ENCODE measurements at regions not wholly inside any gene's neighbourhood (a gene's known extent, or its start where the extent isn't known, plus 50 kb on each side); places are given as distances from the start of the nearest gene placed in this dataset.

DNA sequence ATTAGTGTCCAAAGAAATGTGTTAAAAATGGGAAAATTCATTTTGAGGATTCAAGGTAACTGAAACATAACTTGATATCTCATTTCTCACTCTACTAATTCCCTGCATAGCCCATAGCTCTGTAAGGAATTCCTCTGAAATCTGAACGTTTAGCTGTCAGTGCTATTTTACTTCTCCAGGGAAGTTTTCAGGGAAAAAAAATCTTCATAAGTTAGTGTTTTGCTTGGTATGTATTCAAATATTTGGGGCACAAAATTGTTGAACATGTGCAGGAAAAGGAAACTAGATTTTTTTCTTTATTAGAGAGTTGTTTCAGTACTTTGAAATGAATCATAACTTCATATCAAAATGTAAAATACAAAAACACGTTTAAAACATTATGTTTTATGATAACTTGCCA, 891.4 kb downstream of the CENPC start:
- Histone ChIP-seq H3K27ac (ENCODE audit: low read depth in 2 of 2, low read length in 1 of 2) (no peak overlapping the region), H2AFZ (ENCODE audit: low read depth) (no peak overlapping the region), H3K79me2 (ENCODE audit: insufficient read depth) (no peaks in the 10 kb centered on the region), H3K9me2 (no peaks in the 10 kb centered on the region), H3K9me3 (no peaks in the 10 kb centered on the region), H3K4me2 (no peak overlapping the region), H3K4me3 (ENCODE audit: low read depth in 2 of 2, low read length in 1 of 2) (no peak overlapping the region), H3K4me1 (ENCODE audit: control insufficient read depth in 1 of 2, insufficient read depth in 2 of 2, low read depth in 1 of 2, low read length in 1 of 2) (no peaks in the 10 kb centered on the region), H4K20me1 (ENCODE audit: insufficient read depth) (no peaks in the 10 kb centered on the region), H3K36me3 (replicated peaks in 1 of 2; ENCODE audit: control insufficient read depth in 1 of 2, insufficient read depth in 2 of 2, low read length in 1 of 2) (no peaks in the 10 kb centered on the region), H3K27me3 (ENCODE audit: insufficient read depth) (no peaks in the 10 kb centered on the region), H3K9ac (no peak overlapping the region), H3F3A (replicated peaks; ENCODE audit: insufficient read depth) (no peaks in the 10 kb centered on the region)
- CTCF ChIA-PET, result no interaction called here
- DNase-seq, result no peak
- WGBS (ENCODE audit: low lambda C conversion rate), result 9% methylated on average over 2 of the region's 2 CpGs
- TF ChIP-seq RCOR1 (IDR thresholded peaks at IDR 0.05; ENCODE audit: low read length) (no peak), ELF1 (IDR thresholded peaks at IDR 0.05) (no peak), JUND (IDR thresholded peaks at IDR 0.05) (no peak), SMC3 (IDR thresholded peaks at IDR 0.05; ENCODE audit: low read depth, low read length) (no peak), NRF1 (IDR thresholded peaks at IDR 0.05; ENCODE audit: low read depth, low read length) (no peak), NFIC (IDR thresholded peaks at IDR 0.05; ENCODE audit: borderline replicate concordance) (no peak), FOXJ3 (CRISPR knock-in tag; IDR thresholded peaks at IDR 0.05) (no peak), MEF2A (IDR thresholded peaks at IDR 0.05; ENCODE audit: borderline replicate concordance, low read depth) (no peak), SIN3A (IDR thresholded peaks at IDR 0.05; ENCODE audit: borderline replicate concordance, low read depth, low read length) (no peak), TAF1 (IDR thresholded peaks at IDR 0.05; ENCODE audit: borderline replicate concordance, low read depth, low read length) (no peak), YY1 (IDR thresholded peaks at IDR 0.05; ENCODE audit: low read depth) (no peak)
- TF ChIP-seq, protein P1, sequence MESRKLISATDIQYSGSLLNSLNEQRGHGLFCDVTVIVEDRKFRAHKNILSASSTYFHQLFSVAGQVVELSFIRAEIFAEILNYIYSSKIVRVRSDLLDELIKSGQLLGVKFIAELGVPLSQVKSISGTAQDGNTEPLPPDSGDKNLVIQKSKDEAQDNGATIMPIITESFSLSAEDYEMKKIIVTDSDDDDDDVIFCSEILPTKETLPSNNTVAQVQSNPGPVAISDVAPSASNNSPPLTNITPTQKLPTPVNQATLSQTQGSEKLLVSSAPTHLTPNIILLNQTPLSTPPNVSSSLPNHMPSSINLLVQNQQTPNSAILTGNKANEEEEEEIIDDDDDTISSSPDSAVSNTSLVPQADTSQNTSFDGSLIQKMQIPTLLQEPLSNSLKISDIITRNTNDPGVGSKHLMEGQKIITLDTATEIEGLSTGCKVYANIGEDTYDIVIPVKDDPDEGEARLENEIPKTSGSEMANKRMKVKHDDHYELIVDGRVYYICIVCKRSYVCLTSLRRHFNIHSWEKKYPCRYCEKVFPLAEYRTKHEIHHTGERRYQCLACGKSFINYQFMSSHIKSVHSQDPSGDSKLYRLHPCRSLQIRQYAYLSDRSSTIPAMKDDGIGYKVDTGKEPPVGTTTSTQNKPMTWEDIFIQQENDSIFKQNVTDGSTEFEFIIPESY (IDR thresholded peaks at IDR 0.05; ENCODE audit: borderline replicate concordance, low read depth), result no peak
- TF ChIP-seq, protein P2, sequence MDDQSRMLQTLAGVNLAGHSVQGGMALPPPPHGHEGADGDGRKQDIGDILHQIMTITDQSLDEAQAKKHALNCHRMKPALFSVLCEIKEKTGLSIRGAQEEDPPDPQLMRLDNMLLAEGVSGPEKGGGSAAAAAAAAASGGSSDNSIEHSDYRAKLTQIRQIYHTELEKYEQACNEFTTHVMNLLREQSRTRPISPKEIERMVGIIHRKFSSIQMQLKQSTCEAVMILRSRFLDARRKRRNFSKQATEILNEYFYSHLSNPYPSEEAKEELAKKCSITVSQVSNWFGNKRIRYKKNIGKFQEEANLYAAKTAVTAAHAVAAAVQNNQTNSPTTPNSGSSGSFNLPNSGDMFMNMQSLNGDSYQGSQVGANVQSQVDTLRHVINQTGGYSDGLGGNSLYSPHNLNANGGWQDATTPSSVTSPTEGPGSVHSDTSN (IDR thresholded peaks at IDR 0.05), result no peak
- TF ChIP-seq, protein P3, sequence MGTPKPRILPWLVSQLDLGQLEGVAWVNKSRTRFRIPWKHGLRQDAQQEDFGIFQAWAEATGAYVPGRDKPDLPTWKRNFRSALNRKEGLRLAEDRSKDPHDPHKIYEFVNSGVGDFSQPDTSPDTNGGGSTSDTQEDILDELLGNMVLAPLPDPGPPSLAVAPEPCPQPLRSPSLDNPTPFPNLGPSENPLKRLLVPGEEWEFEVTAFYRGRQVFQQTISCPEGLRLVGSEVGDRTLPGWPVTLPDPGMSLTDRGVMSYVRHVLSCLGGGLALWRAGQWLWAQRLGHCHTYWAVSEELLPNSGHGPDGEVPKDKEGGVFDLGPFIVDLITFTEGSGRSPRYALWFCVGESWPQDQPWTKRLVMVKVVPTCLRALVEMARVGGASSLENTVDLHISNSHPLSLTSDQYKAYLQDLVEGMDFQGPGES (IDR thresholded peaks at IDR 0.05; ENCODE audit: low read depth, low read length), result no peak
- POLR2A ChIA-PET, result no interaction called here

DNA sequence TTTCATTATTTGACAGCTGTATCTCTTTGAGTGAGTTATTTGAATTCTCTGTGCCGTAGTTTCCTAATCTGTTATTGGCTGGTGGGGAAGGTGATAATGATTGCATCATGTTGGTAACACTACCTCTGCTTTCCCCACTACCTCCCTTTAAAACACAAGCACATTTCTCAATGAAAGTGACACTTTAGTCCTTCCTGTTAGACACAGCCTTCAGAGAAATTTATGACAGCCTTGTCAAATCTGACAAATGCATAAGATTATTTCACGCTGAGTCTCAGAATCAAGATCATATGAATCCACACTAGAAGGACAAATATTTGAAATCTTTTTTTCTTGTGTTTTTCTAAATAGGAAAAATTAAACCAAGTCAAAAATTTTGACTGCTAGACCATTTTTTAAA, 896.1 kb downstream of the CENPC start:
- ChIA-PET CTCF (no interaction called here), POLR2A (no interaction called here)
- Histone ChIP-seq H3K9me3 (no peaks in the 10 kb centered on the region), H3K79me2 (ENCODE audit: insufficient read depth) (no peaks in the 10 kb centered on the region), H3K9me2 (no peaks in the 10 kb centered on the region), H3K4me2 (no peak overlapping the region), H3K4me1 (ENCODE audit: control insufficient read depth in 1 of 2, insufficient read depth in 2 of 2, low read depth in 1 of 2, low read length in 1 of 2) (no peaks in the 10 kb centered on the region), H3K9ac (no peak overlapping the region), H3K4me3 (ENCODE audit: low read depth in 2 of 2, low read length in 1 of 2) (no peak overlapping the region), H3K27me3 (ENCODE audit: insufficient read depth) (no peaks in the 10 kb centered on the region), H3K36me3 (replicated peaks in 1 of 2; ENCODE audit: control insufficient read depth in 1 of 2, insufficient read depth in 2 of 2, low read length in 1 of 2) (no peaks in the 10 kb centered on the region), H2AFZ (ENCODE audit: low read depth) (no peak overlapping the region), H4K20me1 (ENCODE audit: insufficient read depth) (no peaks in the 10 kb centered on the region), H3F3A (replicated peaks; ENCODE audit: insufficient read depth) (no peaks in the 10 kb centered on the region), H3K27ac (ENCODE audit: low read depth in 2 of 2, low read length in 1 of 2) (no peak overlapping the region)
- WGBS (ENCODE audit: low lambda C conversion rate), result 70% methylated on average over 2 of the region's 2 CpGs
- DNase-seq, result no peak
- no peak for TF ChIP-seq MEF2A (IDR thresholded peaks at IDR 0.05; ENCODE audit: borderline replicate concordance, low read depth)
- TF ChIP-seq GABPA (IDR thresholded peaks at IDR 0.05; ENCODE audit: low read depth), result no peak
- no peak for TF ChIP-seq JUND (IDR thresholded peaks at IDR 0.05)
- TF ChIP-seq FOSL2 (IDR thresholded peaks at IDR 0.05; ENCODE audit: borderline replicate concordance, low read depth), result no peak
- no peak for TF ChIP-seq TCF12 (IDR thresholded peaks at IDR 0.05)
- TF ChIP-seq, protein P1 (IDR thresholded peaks at IDR 0.05; ENCODE audit: borderline replicate concordance, low read depth), result no peak
- TF ChIP-seq YY1 (IDR thresholded peaks at IDR 0.05; ENCODE audit: low read depth), result no peak
- TF ChIP-seq, protein P4, sequence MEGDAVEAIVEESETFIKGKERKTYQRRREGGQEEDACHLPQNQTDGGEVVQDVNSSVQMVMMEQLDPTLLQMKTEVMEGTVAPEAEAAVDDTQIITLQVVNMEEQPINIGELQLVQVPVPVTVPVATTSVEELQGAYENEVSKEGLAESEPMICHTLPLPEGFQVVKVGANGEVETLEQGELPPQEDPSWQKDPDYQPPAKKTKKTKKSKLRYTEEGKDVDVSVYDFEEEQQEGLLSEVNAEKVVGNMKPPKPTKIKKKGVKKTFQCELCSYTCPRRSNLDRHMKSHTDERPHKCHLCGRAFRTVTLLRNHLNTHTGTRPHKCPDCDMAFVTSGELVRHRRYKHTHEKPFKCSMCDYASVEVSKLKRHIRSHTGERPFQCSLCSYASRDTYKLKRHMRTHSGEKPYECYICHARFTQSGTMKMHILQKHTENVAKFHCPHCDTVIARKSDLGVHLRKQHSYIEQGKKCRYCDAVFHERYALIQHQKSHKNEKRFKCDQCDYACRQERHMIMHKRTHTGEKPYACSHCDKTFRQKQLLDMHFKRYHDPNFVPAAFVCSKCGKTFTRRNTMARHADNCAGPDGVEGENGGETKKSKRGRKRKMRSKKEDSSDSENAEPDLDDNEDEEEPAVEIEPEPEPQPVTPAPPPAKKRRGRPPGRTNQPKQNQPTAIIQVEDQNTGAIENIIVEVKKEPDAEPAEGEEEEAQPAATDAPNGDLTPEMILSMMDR (IDR thresholded peaks at IDR 0.05), result no peak
- TF ChIP-seq RCOR1 (IDR thresholded peaks at IDR 0.05; ENCODE audit: low read length), result no peak
- no peak for TF ChIP-seq RAD21 (IDR thresholded peaks at IDR 0.05; ENCODE audit: low read length)
- TF ChIP-seq RXRA (IDR thresholded peaks at IDR 0.05; ENCODE audit: borderline replicate concordance, low read depth), result no peak
- TF ChIP-seq MXI1 (IDR thresholded peaks at IDR 0.05; ENCODE audit: low read depth, low read length), result no peak
- no peak for TF ChIP-seq SMC3 (IDR thresholded peaks at IDR 0.05; ENCODE audit: low read depth, low read length)
- no peak for TF ChIP-seq FOXM1 (IDR thresholded peaks at IDR 0.05; ENCODE audit: low read depth)

Measured in SK-N-SH (cell line).